ENCODE measurements at regions not wholly inside any gene's neighbourhood (a gene's known extent, or its start where the extent isn't known, plus 50 kb on each side); places are given as distances from the start of the nearest gene placed in this dataset.

- TF ChIP-seq CTCF (IDR thresholded peaks at IDR 0.05; ENCODE audit: insufficient read depth, low read depth, low read length, missing control alignments), result no peak
- DNase-seq (ENCODE audit: low read depth), result no peak
- no peak overlapping the region for H3K4me3 ChIP-seq (ENCODE audit: low read length)
Measured at GRCh38 chr7:85828614-85829013, 641.8 kb upstream of the SEMA3D start.

- DNase-seq (ENCODE audit: low read depth), result no peak
- H3K4me3 ChIP-seq (ENCODE audit: low read length), result no peak overlapping the region
- no peak for TF ChIP-seq CTCF (IDR thresholded peaks at IDR 0.05; ENCODE audit: insufficient read depth, low read depth, low read length, missing control alignments)
Measured at GRCh38 chr7:85823396-85824080, 636.7 kb upstream of the SEMA3D start.

- TF ChIP-seq CTCF (IDR thresholded peaks at IDR 0.05; ENCODE audit: insufficient read depth, low read depth, low read length, missing control alignments), result no peak
- no peak for DNase-seq (ENCODE audit: low read depth)
- no peak overlapping the region for H3K4me3 ChIP-seq (ENCODE audit: low read length)
Measured at GRCh38 chr7:85821926-85822325, 635.1 kb upstream of the SEMA3D start.

- no peak for DNase-seq (ENCODE audit: low read depth)
- TF ChIP-seq CTCF (IDR thresholded peaks at IDR 0.05; ENCODE audit: insufficient read depth, low read depth, low read length, missing control alignments), result no peak
- no peak overlapping the region for H3K4me3 ChIP-seq (ENCODE audit: low read length)
Measured at GRCh38 chr7:85820702-85821443, 634.0 kb upstream of the SEMA3D start.

- H3K4me3 ChIP-seq (ENCODE audit: low read length), result no peak overlapping the region
- TF ChIP-seq CTCF (IDR thresholded peaks at IDR 0.05; ENCODE audit: insufficient read depth, low read depth, low read length, missing control alignments), result no peak
- no peak for DNase-seq (ENCODE audit: low read depth)
Measured at GRCh38 chr7:85815526-85815925, 628.7 kb upstream of the SEMA3D start.

GRCh38 chr7:85806321-85806720 lies 619.5 kb upstream of the SEMA3D start:
- no peak for TF ChIP-seq CTCF (IDR thresholded peaks at IDR 0.05; ENCODE audit: insufficient read depth, low read depth, low read length, missing control alignments)
- DNase-seq (ENCODE audit: low read depth), result no peak

More at GRCh38 chr7:85806321-85806720, 619.5 kb upstream of the SEMA3D start:
- no peak overlapping the region for H3K4me3 ChIP-seq (ENCODE audit: low read length)

Measured in epithelial cell of esophagus (primary cell).